SK-N-SH treated with all-trans-retinoic acid at 6 μM for 48 hours (cell line): ENCODE measurements at regions not wholly inside any gene's neighbourhood (a gene's known extent, or its start where the extent isn't known, plus 50 kb on each side); places are given as distances from the start of the nearest gene placed in this dataset.

ENCODE experiments used
- ATAC-seq: fragments of 200-7000 bp; cut with Tn5 transposase; 3 replicates; pipeline ENCODE4 v1.9.1; 2020; ENCODE audit warnings: mild to moderate bottlenecking, moderate library complexity
- BACH2 ChIP-seq: fragments of 250-450 bp; sonication (Bioruptor Pico); IDR thresholded peaks from 2 replicates; pipeline ENCODE4 v1.9.0; 2021; ENCODE audit warnings: mild to moderate bottlenecking, borderline replicate concordance
- CREB5 ChIP-seq: fragments of 250-450 bp; sonication (Bioruptor Pico); IDR thresholded peaks from 2 replicates; pipeline ENCODE4 v1.5.1; 2020; ENCODE audit warnings: low read depth, mild to moderate bottlenecking, moderate library complexity
- CSDC2 ChIP-seq: fragments of 250-450 bp; sonication (Bioruptor Pico); IDR thresholded peaks from 2 replicates; pipeline ENCODE4 v1.5.0; 2020; ENCODE audit warnings: mild to moderate bottlenecking, moderate library complexity
- ESRRG ChIP-seq: fragments of 250-450 bp; sonication (Bioruptor Pico); IDR thresholded peaks from 2 replicates; pipeline ENCODE4 v1.6.1; 2021; ENCODE audit warnings: mild to moderate bottlenecking
- GLIS3 ChIP-seq: fragments of 250-450 bp; sonication (Bioruptor Pico); IDR thresholded peaks from 2 replicates; pipeline ENCODE4 v1.5.0; 2020; ENCODE audit warnings: mild to moderate bottlenecking, moderate library complexity
- ISL1 ChIP-seq: fragments of 250-450 bp; sonication (Bioruptor Pico); IDR thresholded peaks from 2 replicates; pipeline ENCODE4 v2.1.2; 2022; ENCODE audit warnings: mild to moderate bottlenecking, moderate library complexity
- OSR1 ChIP-seq: fragments of 250-450 bp; sonication (Bioruptor Pico); IDR thresholded peaks from 2 replicates; pipeline ENCODE4 v1.8.0; 2022; ENCODE audit warnings: moderate library complexity, mild to moderate bottlenecking, inconsistent platforms
- PATZ1 ChIP-seq: fragments of 250-450 bp; sonication (Bioruptor Pico); IDR thresholded peaks from 2 replicates; pipeline ENCODE4 v1.8.0; 2020; ENCODE audit warnings: mild to moderate bottlenecking, moderate library complexity, borderline replicate concordance
- POU6F1 ChIP-seq: fragments of 250-450 bp; sonication (Bioruptor Pico); IDR thresholded peaks from 2 replicates; pipeline ENCODE4 v1.8.0; 2021; ENCODE audit warnings: low read depth, mild to moderate bottlenecking, moderate library complexity, borderline replicate concordance
- PPARA ChIP-seq: fragments of 250-450 bp; sonication (Bioruptor Pico); IDR thresholded peaks from 2 replicates; pipeline ENCODE4 v1.5.0; 2020; ENCODE audit warnings: mild to moderate bottlenecking, borderline replicate concordance
- RARB ChIP-seq: fragments of 250-450 bp; sonication (Bioruptor Pico); IDR thresholded peaks from 2 replicates; pipeline ENCODE4 v1.8.0; 2021; ENCODE audit warnings: mild to moderate bottlenecking, moderate library complexity
- TCF4 ChIP-seq: fragments of 250-450 bp; sonication (Bioruptor Pico); IDR thresholded peaks from 2 replicates; pipeline ENCODE4 v1.8.0; 2021; ENCODE audit warnings: mild to moderate bottlenecking, moderate library complexity, borderline replicate concordance
- TOX ChIP-seq: fragments of 250-450 bp; sonication (Bioruptor Pico); IDR thresholded peaks from 2 replicates; pipeline ENCODE4 v1.8.0; 2021; ENCODE audit warnings: mild to moderate bottlenecking, moderate library complexity, borderline replicate concordance
- TSHZ2 ChIP-seq: fragments of 250-450 bp; sonication (Bioruptor Pico); IDR thresholded peaks from 2 replicates; pipeline ENCODE4 v1.5.0; 2020; ENCODE audit warnings: mild to moderate bottlenecking, moderate library complexity
- ZC3H10 ChIP-seq: fragments of 250-450 bp; sonication (Bioruptor Pico); IDR thresholded peaks from 2 replicates; pipeline ENCODE4 v1.5.1; 2021; ENCODE audit warnings: mild to moderate bottlenecking, moderate library complexity
- ZFP3 ChIP-seq: fragments of 250-450 bp; sonication (Bioruptor Pico); IDR thresholded peaks from 2 replicates; pipeline ENCODE4 v1.5.0; 2020; ENCODE audit warnings: mild to moderate bottlenecking, moderate library complexity
- ZFP30 ChIP-seq: fragments of 450-650 bp; formaldehyde crosslinking; IDR thresholded peaks from 2 replicates; pipeline ENCODE4 v1.5.0; 2022; ENCODE audit warnings: mild to moderate bottlenecking, moderate library complexity
- ZNF565 ChIP-seq: fragments of 450-650 bp; formaldehyde crosslinking; conservative IDR thresholded peaks from 2 replicates; pipeline ENCODE4 v1.5.0; 2020; ENCODE audit warnings: low read depth, mild to moderate bottlenecking, moderate library complexity
- ZNF70 ChIP-seq: fragments of 450-650 bp; formaldehyde crosslinking; IDR thresholded peaks from 2 replicates; pipeline ENCODE4 v1.5.0; 2020; ENCODE audit warnings: mild to moderate bottlenecking, moderate library complexity
- ZNF8 ChIP-seq: fragments of 450-650 bp; formaldehyde crosslinking; IDR thresholded peaks from 2 replicates; pipeline ENCODE4 v1.5.0; 2020; ENCODE audit warnings: mild to moderate bottlenecking, moderate library complexity

- TF ChIP-seq TSHZ2 (no peak), RARB (no peak), OSR1 (CRISPR knock-in tag) (no peak), ZNF8 (no peak), ZNF565 (no peak), PATZ1 (CRISPR knock-in tag) (no peak), BACH2 (CRISPR knock-in tag) (no peak), ZFP3 (CRISPR knock-in tag) (no peak), ISL1 (CRISPR knock-in tag) (no peak)
- TF ChIP-seq, all 23 proteins: peak for 0
Measured at GRCh38 chr12:59068436-59068835, 148.1 kb upstream of the LRIG3 start (continued).

- no peak for TF ChIP-seq CREB5 (CRISPR knock-in tag)
- TF ChIP-seq ZC3H10 (CRISPR knock-in tag): no peak
- peak; percentile 72; the same call in 1 of the 2 replicates for TF ChIP-seq TSHZ2
- TF ChIP-seq ZNF70: no peak
- no peak for TF ChIP-seq ZNF565
- TF ChIP-seq TOX: no peak
- no peak for TF ChIP-seq ZFP30
- TF ChIP-seq GLIS3: no peak
- no peak for TF ChIP-seq ZNF8
- no peak for TF ChIP-seq PATZ1 (CRISPR knock-in tag)
- peak; percentile 30; the same call in 1 of the 2 replicates for TF ChIP-seq TCF4 (CRISPR knock-in tag)
- no peak for TF ChIP-seq BACH2 (CRISPR knock-in tag)
- no peak for TF ChIP-seq ESRRG (CRISPR knock-in tag)
- TF ChIP-seq OSR1 (CRISPR knock-in tag): no peak
- TF ChIP-seq CSDC2: no peak
- TF ChIP-seq ISL1 (CRISPR knock-in tag): peak; percentile 40; the same call in 1 of the 2 replicates
- no peak for TF ChIP-seq POU6F1 (CRISPR knock-in tag)
- TF ChIP-seq PPARA: no peak
- peak; percentile 91 for ATAC-seq
Measured at GRCh38 chr12:59067083-59067482, 146.8 kb upstream of the LRIG3 start.
